Upper lobe of left lung (tissue), 4 donors: ENCODE measurements at regions not wholly inside any gene's neighbourhood (a gene's known extent, or its start where the extent isn't known, plus 50 kb on each side); places are given as distances from the start of the nearest gene placed in this dataset.

Experiments
- CTCF ChIP-seq, 6 experiments: fragments of 450-650 bp in 4 of 6; fragments of 200-600 bp in 2 of 6; sonication (generic) in 2 of 6; IDR thresholded peaks; one replicate each; pipeline ENCODE4 v1.5.1; 2016 to 2019; ENCODE audit warnings: antibody characterized with exemption in 6 of 6
- EP300 ChIP-seq, 4 donors: sonication (generic); formaldehyde crosslinking; IDR thresholded peaks; one replicate each; pipeline ENCODE4 v1.5.1; 2017; ENCODE audit warnings: antibody characterized with exemption in 4 of 4, control low read depth in 2 of 4
- POLR2A ChIP-seq, 4 donors: fragments of 450-650 bp; IDR thresholded peaks; one replicate each; pipeline ENCODE4 v1.5.1; 2016 to 2017; ENCODE audit warnings: antibody characterized with exemption in 4 of 4, mild to moderate bottlenecking in 2 of 4

- TF ChIP-seq EP300 (IDR thresholded peaks at IDR 0.05) = no peak
- TF ChIP-seq CTCF (IDR thresholded peaks at IDR 0.05) = no peak
- no peak for TF ChIP-seq POLR2A (IDR thresholded peaks at IDR 0.05)
Observed at GRCh38 chr7:52009181-52009580, 692.6 kb upstream of the COBL start.
